GM21786 (cell line): ENCODE measurements at regions not wholly inside any gene's neighbourhood (a gene's known extent, or its start where the extent isn't known, plus 50 kb on each side); places are given as distances from the start of the nearest gene placed in this dataset.
"Not testable (repeated sequence)": the region's sequence is repeated elsewhere in the genome, so short reads cannot be mapped to it uniquely, and the experiment has no call there.

ENCODE experiments used
- ATAC-seq: cut with Tn5 transposase; IDR thresholded peaks from one replicate; pipeline ENCODE4 v1.9.1; 2021; ENCODE audit not compliant: unreplicated experiment

DNA sequence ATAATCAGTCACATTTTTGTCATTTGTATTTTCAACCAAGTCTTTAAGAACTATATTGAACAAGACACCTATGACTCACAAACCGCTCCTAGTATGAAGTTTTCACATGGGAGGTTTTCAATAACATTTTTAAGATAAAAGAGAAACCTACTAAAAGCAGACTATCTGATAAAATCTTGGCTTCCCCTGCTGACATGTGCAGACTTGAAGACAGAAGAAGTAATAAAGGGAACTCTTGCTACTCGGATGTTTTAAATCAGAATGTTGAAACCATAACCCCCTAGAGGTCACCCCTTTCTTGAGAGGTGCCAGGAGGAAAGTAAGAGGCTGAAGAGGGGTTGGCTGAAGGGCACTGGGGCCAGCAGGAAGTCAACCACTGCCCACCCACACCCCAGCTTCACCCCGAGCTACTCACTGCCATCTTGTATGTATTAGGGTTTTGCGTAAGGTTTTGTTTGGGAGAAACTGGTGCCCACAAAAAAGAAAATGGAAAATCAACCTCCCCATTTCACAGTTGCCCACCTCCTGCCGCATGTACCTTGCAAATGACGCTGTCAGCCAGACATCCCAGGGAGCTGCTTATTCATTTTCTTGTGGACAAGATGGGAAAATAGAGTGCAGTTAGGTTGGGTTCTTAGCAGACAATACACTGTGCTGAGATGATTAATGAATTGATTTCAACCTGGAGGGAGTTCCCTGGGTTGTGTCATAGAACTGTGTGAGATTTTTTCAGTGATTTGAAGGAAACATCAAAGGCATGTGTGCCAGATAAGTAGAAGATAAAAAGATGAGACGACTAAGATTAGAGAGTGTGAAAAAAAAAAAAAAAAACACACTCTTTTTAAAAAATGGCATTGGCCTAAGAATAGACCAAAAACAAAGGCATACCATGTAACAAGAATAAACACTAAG, 83.2 kb upstream of the TAB2 start:
- ATAC-seq, result no peak

DNA sequence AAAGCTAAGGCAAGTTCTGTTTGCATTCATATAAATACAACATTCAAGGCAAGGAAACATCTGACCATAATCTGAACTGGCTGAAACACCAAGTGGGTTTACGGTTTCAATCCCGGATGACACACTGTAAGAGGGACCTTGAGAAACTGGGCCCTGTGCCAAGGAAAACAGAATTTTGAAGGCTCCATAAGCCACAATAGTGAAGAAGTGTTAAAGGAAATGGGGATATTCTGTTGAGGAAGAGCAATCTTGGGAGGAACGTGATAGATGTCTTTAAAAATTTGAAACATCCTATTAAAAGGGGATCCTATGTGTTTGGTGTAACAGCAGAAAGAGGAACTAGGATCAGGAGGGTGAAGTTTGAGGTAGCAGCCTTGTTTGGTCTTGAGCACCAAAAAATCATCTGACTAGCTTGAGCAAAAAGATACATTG, 82.4 kb upstream of the TAB2 start:
- peak; percentile 86 for ATAC-seq

DNA sequence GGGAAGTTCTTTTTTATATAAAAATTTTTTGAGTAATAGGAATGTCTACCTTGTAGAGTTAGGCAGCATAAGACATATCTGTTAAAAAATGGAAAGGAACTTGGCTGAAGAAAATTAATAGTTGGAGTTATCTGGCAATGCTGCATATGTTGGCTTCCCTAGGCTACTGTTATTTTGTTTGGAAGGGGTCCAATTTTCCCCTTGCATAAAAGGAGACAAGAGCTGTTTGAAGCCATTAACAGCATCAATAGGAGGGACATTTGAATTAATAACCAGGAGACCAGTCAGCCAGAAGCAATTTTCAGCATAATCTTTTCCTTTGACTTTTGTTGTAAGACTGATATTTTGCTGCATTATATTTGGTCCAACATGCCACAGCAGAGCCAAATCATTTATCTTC, 80.9 kb upstream of the TAB2 start:
- no peak for ATAC-seq

DNA sequence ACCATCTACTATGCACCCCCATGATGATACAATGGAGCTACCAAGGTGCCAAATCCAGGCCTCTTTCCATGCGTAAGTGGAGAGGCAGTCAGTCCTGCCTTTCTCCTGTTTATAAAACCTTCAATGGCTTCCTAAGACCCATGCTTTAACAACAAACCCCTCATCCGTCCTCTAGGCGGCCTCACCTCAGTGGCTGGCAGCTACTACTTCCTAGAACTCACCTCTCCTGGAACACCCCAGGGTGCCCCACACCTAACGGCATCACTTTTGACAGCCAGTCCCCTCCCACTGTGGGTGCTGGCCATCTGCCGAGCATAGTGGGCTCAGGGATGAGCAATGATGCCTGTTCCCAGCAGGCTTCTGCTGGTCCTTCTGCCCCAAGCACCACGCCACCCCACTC, 80.0 kb upstream of the TAB2 start:
- no peak for ATAC-seq

DNA sequence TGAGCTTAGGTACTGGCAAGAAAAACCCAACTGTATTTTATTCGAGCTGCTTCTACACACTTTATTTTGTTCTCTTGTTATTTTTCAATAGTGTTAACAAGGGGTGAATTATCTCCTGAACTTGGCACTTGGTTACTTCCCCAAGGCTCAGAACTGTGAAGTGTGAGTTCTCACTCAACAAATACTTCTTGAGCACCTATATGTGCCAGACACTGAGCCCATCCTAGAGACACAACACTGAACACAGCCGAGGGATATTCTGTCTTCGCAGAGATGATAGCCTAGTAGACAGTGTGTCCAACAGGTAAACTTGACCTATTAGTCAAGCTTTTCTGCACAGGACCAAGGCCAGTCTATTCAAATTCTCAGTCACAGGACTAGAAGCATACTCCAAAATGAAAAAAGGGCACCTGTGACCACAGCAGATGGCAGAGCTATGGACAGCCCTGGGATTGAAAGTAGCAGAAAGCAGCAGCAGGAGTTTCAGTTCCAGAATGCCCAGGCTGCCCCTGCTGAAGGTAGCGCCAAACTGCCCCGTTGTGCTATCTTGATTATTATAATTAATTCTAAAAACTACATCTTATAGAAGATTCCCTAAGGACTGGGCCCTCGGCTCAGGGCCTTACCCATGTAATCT, 77.8 kb upstream of the TAB2 start:
- ATAC-seq, result no peak

DNA sequence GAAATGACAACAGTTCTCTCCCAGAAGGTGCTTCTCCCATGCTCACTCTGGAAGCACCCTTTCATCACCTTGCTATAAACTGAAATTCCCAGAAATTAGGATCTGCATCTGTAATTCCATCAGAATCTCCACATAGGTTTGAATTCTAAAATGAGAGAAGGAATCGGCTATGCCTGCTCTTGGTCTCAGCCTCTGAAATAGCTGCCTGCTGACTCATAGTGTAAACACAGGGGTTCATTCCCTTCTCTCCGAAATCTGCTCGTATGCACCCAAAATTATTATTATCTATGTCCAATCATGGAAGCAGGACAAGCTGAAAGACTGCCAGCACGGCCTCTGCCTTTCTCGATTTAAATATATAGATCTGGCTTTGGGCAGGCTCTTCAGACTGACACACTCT, 74.6 kb upstream of the TAB2 start:
- no peak for ATAC-seq

DNA sequence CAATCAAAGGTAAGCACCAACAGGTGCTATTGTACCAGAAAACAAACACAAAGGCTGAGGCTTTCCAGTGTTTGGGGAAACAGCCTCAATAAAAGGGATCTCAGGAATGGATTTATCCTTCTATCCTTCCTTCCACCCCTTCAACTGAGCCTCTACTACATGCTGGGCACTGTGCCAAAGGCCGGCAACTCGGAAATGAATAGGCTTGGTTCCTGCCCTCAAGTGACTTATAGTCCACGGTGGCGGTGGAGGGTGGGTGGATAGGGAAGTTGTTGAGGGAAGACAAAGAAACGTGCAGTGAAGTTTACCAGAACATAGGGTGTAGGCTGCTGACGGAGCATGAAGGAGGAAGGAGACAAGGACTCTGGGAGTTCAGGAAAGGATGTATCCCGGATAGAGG, 73.4 kb upstream of the TAB2 start:
- ATAC-seq, result no peak

DNA sequence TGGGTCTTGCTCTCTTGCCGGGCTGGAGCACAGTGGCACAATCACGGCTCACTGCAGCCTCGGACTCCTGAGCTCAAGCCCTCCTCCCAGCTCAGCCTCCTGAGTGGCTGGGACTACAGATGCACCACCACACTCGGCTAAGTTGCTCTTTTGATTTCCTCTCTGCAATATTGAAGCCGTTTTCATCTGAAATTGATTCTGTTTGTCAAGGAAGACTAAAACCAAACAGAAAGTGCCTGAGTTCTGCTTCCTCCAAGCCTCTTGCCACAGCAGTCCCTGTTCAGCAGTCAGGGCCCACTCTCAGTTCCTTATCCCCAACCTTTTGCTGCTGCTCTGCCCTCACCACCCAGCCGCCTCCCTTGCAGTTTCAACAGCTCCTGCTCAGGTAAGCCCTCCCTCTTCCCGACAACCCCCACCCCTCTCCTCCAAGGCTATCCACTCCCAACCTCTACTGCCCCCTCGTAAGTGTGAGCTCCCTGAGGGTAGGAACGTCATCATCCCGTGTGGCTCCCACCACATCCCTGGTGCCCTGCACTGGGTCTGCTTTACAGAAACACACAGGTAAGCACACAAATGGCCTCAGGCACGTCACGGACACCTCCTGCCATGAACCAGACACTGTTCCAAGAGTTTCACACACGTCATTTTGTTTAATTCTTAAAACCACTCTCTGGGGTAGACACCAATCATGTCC, 70.7 kb upstream of the TAB2 start:
- ATAC-seq, result peak; percentile 98

DNA sequence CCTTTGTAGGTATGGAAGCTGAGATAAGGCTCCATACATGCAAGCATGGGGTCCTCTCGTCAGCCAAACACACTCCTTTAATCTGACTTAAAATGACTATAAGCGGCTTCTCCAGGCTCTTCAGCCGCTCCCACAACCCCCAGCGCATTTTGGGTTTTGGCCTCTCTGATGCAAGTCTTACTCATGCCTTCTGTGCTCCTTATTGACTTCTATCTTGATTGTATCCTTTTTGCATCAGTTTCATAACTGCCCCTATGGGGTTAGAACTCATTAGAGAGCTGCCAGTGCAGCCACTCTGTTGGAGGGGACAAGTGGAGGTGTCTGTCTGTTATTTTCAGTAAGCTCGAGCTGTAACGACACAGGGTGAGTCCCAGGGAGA, 70.1 kb upstream of the TAB2 start:
- no peak for ATAC-seq

DNA sequence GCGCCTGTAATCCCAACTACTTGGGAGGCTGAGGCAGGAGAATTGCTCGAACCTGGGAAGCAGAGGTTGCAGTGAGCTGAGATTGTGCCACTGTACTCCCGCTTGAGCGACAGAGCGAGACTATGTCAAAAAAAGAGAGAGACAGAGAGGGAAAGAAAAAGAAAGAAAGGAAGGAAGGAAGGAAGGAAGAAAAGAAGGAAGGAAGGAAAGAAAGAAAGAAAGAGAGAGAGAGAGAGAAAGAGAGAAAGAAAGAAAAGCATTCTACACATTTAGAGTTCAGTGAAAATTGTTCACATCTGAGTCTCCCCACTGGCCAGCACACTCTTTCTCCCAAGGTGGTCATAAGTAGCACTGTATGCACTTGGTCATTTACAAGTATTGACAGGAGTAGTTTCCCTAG, 69.2 kb upstream of the TAB2 start:
- not testable (repeated sequence) for ATAC-seq

DNA sequence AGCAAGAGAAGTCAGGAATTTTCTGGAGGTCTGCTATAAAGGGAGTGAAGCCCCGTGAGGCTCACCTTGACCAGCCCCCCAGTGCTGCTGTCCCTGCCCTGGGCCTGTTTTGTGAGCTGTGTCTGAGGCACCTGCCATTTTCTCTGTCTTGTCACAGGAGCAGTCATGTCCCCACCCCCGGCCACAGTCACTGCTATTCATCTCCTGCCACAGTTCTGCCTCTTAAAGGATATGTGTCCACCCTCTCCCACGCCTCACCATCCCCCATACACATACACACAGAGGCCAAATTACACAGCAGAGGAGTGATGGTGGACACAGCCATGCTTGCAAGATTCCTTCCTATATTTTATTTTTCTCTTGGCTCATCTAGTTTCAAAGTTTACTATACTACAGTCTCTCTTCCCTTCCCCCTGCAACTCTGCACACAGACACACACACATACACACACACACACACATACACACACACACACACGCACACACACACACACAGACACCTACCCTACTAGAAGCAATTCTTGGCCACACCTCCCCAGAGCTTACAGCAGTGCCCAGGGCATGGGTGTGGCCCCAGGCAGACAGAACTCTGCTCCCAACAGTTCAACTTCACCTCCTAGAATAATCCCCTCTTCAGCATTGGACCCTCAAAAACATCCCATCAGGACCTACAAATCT, 68.7 kb upstream of the TAB2 start:
- no peak for ATAC-seq

DNA sequence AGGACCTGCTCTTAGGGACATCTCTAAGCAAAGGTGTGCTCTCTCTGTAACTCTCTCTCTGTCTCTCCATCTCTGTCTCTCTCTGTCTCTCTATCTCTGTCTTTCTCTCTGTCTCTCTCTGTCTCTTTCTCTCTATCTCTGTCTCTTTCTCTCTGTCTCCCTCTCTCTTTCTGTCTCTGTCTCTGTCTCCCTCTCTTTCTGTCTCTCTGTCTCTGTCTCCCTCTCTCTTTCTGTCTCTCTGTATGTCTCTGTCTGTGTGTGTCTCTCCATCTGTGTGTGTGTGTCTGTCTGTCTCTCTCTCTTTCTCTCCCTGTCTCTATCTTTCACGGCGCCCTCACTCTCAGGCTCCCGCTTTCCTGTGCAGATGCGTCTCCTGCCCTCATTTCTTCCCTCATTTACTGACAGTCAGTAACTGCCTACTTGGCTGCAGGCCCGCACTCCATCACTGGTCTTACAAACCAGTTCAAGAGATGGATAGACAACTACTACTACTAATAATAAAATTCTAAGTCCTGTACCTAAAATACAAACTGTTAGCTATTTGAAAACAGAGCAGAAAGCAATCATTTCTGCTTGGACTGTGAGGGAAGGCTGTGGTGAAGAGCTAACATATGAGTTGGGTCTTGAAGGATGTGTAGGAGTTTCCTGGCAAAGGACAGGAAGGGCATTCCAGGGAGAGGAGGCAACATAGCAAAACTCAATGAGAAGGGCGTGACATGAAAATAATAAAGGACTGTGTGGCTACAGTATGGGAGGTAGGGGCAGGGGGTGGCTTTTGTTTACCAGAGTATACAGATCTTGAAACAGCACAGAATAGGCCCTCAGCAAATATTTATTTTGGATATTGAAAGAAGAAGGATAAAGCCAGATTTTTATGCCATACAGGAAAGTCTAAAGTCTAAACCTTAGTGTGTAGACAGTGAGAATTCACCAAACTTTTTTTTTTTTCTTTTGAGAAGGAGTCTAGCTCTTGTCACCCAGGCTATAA, 67.8 kb upstream of the TAB2 start:
- ATAC-seq, result no peak

DNA sequence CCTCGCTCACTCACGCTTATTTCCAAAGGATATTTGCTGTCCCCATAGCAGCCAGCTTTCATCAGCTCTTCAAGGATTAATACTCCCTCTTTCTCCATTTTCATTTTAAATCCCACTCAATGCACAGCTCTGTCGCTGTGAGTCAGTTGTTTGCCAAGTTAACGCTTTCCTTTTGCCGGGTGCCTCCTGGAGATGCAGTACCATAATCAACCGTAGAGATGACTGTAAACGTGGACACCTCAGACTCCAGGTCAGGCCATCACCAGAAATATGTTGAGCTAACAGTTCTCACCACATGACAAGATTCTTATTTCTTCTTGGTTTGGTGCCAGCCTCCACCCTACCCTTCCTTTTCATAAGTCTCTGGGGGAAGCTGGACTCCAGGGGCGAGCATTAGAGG, 66.6 kb upstream of the TAB2 start:
- no peak for ATAC-seq

DNA sequence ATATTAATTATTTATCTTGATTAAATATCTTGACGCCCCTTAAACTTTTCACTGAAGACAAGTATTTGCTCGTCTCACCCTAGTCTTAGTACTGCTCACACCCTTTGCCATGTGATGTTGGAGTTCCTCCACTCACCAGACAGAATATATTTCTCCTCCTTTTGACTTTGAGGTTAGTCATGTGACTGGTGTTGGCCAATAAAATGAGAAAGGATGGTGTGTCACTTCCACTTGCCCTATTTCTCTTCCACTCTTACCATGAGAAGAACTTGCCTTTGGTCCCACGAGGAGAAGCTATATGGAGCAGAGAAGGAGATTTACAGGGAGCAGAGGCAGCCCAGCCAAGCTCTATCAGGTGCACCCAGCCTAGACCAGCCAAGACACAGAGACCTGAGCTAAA, 64.9 kb upstream of the TAB2 start:
- ATAC-seq, result no peak

DNA sequence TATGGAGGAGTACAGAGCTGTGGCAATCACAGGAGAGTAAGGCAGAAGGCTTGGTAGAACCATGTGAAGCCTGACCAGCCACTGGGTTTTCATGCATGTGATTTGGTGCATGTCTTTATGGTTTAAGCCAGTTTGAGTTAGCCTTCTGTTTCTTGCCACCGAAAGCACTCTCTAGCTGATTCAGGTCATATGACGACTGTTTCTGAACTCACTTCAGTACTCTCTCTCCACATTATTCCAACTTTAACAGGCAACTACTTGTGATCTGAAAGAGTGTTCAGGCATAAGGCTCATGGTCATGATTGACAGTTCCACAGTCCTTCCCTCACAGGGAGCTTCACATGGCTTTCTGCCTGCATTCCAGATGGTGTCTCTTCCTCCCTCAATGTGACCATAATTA, 63.3 kb upstream of the TAB2 start:
- ATAC-seq, result no peak

DNA sequence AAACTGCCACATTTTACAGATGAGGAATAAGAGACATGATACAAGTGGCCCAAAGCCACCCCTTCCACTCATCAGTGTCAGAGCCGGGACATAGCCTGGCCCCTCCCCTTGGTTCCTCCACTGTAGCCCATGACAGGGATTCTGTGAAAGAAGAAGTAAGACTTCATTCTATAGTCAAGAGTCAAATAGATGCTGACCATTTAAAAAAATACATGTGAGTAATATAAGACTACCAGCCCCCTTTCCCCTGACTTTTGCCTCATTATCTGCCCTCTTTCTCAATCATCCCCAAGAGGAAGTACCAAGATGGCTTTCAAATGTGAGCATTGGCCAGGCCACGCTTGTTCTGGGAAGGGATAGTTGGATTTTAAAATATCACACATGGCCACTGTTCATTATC, 57.8 kb upstream of the TAB2 start:
- no peak for ATAC-seq

DNA sequence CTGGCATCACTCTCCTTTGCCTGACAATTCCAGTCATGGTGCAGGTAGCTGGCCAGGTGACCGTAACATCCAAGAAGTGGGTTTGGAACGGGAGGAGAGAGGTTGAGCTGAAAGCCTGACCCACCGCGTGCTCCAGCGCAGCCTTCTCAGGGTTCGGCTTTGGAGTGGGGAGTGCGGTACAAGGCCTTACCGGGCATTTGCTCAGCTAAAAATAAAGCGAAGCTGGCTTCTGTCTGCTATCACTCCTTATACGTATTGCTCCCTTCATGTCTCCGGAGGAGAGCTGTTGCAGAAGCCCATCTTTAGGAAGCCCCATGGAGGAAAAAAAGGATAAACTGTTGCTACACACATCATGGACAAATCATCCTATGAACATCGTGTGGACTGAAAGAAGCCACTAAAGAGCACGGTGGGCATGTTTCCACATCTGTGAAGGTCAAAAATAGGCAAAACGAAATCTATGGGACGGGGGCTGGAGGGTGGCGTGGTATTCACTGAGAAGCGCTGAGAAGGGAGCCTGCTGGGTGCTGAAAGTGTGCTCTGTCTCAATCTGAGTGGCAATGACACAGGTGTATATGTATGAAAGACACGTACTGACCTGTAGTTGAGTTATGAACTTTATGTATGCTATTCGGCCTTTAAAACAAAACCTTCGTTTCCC, 57.2 kb upstream of the TAB2 start:
- no peak for ATAC-seq

DNA sequence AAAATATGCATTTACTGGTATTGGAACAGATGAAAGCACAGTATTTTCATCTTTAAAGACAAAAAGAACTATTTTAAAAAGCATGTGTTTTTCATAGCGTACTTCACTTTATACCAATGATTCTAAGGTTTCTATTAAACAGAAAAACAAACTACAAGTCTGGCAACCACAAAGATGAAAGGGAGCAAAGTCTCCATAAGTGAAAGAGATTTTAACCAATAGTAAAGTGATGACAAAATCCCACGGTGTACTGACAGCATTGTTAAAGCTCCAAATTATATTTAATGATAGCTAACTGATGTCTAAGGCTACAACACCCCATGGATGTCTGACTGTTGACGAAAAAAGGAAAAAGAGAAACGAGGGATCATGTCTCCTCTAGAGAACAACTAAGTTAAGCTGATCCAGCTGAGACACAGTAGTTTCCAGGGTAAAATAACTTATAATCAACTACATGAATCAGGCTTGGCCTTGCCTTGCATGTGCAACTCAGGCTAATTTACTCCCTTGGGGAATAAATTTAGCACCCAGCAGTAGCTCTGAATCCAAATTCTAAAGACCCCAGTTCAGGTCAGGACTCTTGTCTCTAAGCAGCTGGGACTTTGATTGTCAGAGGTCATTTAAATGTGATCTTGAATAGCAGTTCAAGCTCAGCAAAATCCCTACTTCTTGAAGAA, 56.0 kb upstream of the TAB2 start:
- ATAC-seq, result no peak

DNA sequence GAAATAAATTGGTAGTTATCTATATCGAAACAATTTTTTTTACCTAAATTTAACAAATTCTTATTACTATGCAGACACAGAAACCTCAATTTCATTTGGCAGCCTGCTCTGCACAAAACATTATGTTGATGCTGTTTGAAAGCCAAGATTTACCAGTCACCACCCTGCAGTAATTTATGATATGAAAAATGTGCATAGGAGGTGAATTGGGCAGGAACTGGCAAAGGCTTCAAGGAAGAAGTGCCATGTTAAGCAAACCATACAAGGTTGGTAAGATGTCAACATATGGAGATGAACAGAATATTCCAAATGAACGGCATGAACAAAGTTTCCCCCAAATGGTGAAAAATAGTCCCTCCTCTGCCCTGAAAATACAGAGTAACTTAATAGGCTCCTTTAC, 54.2 kb upstream of the TAB2 start:
- ATAC-seq, result no peak
